H9 (cell line): ENCODE measurements at regions not wholly inside any gene's neighbourhood (a gene's known extent, or its start where the extent isn't known, plus 50 kb on each side); places are given as distances from the start of the nearest gene placed in this dataset.

Experiments
- DNase-seq: peaks from one replicate; pipeline ENCODE4 v3.0.0-alpha.2; 2017
- H2AFZ ChIP-seq: one replicate; pipeline ENCODE4 v1.6.1; 2013; ENCODE audit warnings: mild to moderate bottlenecking, low read length, control low read depth, moderate library complexity
- H2AK5ac ChIP-seq: 2 replicates; pipeline ENCODE4 v1.6.1; 2013; ENCODE audit warnings: low read length, control low read depth, mixed read lengths; ENCODE audit not compliant: insufficient read length
- H2BK120ac ChIP-seq: one replicate; pipeline ENCODE4 v1.6.1; 2013; ENCODE audit warnings: low read depth, mild to moderate bottlenecking, low read length, control low read depth, inconsistent platforms; ENCODE audit not compliant: poor library complexity, severe bottlenecking
- H2BK12ac ChIP-seq: 2 replicates; pipeline ENCODE4 v1.6.1; 2013; ENCODE audit warnings: low read length, control low read depth, mixed read lengths, low read depth; ENCODE audit not compliant: insufficient read length
- H2BK15ac ChIP-seq: 2 replicates; pipeline ENCODE4 v1.6.1; 2013; ENCODE audit warnings: low read depth, low read length, control low read depth
- H2BK20ac ChIP-seq: one replicate; pipeline ENCODE4 v1.6.1; 2013; ENCODE audit warnings: low read depth, mild to moderate bottlenecking, low read length, control low read depth, inconsistent platforms; ENCODE audit not compliant: poor library complexity, severe bottlenecking
- H2BK5ac ChIP-seq: 2 replicates; pipeline ENCODE4 v1.6.1; 2013; ENCODE audit warnings: low read length, control low read depth, mixed read lengths; ENCODE audit not compliant: insufficient read length
- H3K14ac ChIP-seq: 2 replicates; pipeline ENCODE4 v1.6.1; 2013; ENCODE audit warnings: low read length, control low read depth; ENCODE audit not compliant: insufficient read depth
- H3K18ac ChIP-seq: 2 replicates; pipeline ENCODE4 v1.6.1; 2013; ENCODE audit warnings: low read depth, mild to moderate bottlenecking, mixed read lengths, low read length, control low read depth; ENCODE audit not compliant: insufficient read length
- H3K23ac ChIP-seq: 2 replicates; pipeline ENCODE4 v1.6.1; 2013; ENCODE audit warnings: low read length, control low read depth, mixed read lengths, low read depth; ENCODE audit not compliant: insufficient read length
- H3K23me2 ChIP-seq: 2 replicates; pipeline ENCODE4 v1.6.1; 2013; ENCODE audit warnings: low read depth, mild to moderate bottlenecking, mixed read lengths, low read length, control low read depth; ENCODE audit not compliant: insufficient read length, poor library complexity, severe bottlenecking
- H3K27ac ChIP-seq: 2 replicates; pipeline ENCODE4 v1.5.1; 2013; ENCODE audit warnings: low read length, control low read depth, mixed read lengths, low read depth; ENCODE audit not compliant: insufficient read length
- H3K27me3 ChIP-seq: 2 replicates; pipeline ENCODE4 v1.6.1; 2013; ENCODE audit warnings: low read length, control low read depth, inconsistent platforms; ENCODE audit not compliant: insufficient read depth
- H3K4ac ChIP-seq: 2 replicates; pipeline ENCODE4 v1.6.1; 2013; ENCODE audit warnings: low read depth, mild to moderate bottlenecking, control low read depth, inconsistent platforms, low read length, moderate library complexity
- H3K4me1 ChIP-seq: 2 replicates; pipeline ENCODE4 v1.6.1; 2013; ENCODE audit warnings: low read length, control low read depth, inconsistent platforms; ENCODE audit not compliant: insufficient read depth
- H3K4me2 ChIP-seq: 2 replicates; pipeline ENCODE4 v1.6.1; 2013; ENCODE audit warnings: low read length, control low read depth, mixed read lengths; ENCODE audit not compliant: insufficient read length, insufficient read depth
- H3K56ac ChIP-seq: 2 replicates; pipeline ENCODE4 v1.6.1; 2013; ENCODE audit warnings: low read depth, mild to moderate bottlenecking, mixed read lengths, low read length, control low read depth; ENCODE audit not compliant: insufficient read length
- H3K79me1 ChIP-seq: 2 replicates; pipeline ENCODE4 v1.6.1; 2013; ENCODE audit warnings: low read depth, mild to moderate bottlenecking, moderate library complexity, low read length, control low read depth, inconsistent platforms; ENCODE audit not compliant: insufficient read depth, poor library complexity, severe bottlenecking
- H3K79me2 ChIP-seq: 2 replicates; pipeline ENCODE4 v1.6.1; 2013; ENCODE audit warnings: low read length, control low read depth, inconsistent platforms; ENCODE audit not compliant: insufficient read depth
- H3K9ac ChIP-seq: 2 replicates; pipeline ENCODE4 v1.6.1; 2013; ENCODE audit warnings: low read length, control low read depth, mixed read lengths; ENCODE audit not compliant: insufficient read length; ENCODE audit errors: extremely low read depth
- H3K9me3 ChIP-seq: one replicate; pipeline ENCODE4 v1.6.1; 2013; ENCODE audit warnings: low read depth, low read length, inconsistent platforms; ENCODE audit not compliant: control insufficient read depth
- H3T11ph ChIP-seq: one replicate; pipeline ENCODE4 v1.6.1; 2013; ENCODE audit warnings: mild to moderate bottlenecking, low read length, control low read depth, inconsistent platforms
- H4K20me1 ChIP-seq: one replicate; pipeline ENCODE4 v1.6.1; 2013; ENCODE audit not compliant: control insufficient read depth, insufficient read length, insufficient read depth
- H4K5ac ChIP-seq: 2 replicates; pipeline ENCODE4 v1.6.1; 2013; ENCODE audit warnings: low read depth, mild to moderate bottlenecking, mixed read lengths, low read length, control low read depth; ENCODE audit not compliant: insufficient read length
- H4K8ac ChIP-seq: replicated peaks from 2 replicates; pipeline ENCODE4 v1.6.1; 2013; ENCODE audit warnings: low read length, control low read depth, mixed read lengths, low read depth; ENCODE audit not compliant: insufficient read length
- H4K91ac ChIP-seq: 2 replicates; pipeline ENCODE4 v1.6.1; 2013; ENCODE audit warnings: low read depth, mild to moderate bottlenecking, moderate library complexity, mixed read lengths, low read length, control low read depth; ENCODE audit not compliant: insufficient read length
- H3K27ac Mint-ChIP-seq, 3 experiments: 2 replicates in 2 of 3; 3 replicates in 1 of 3; pipeline ENCODE4 v1.8.0; 2020 to 2021; ENCODE audit warnings: mixed read lengths in 3 of 3, mild to moderate bottlenecking in 1 of 3, moderate library complexity in 1 of 3
- H3K27me3 Mint-ChIP-seq: 2 replicates; pipeline ENCODE4 v1.8.0; 2021; ENCODE audit warnings: low read depth, mild to moderate bottlenecking, moderate library complexity, mixed read lengths
- H3K36me3 Mint-ChIP-seq, 3 experiments: 2 replicates in 2 of 3; 3 replicates in 1 of 3; pipeline ENCODE4 v1.8.0; 2020 to 2021; ENCODE audit warnings: low read depth in 3 of 3, mixed read lengths in 3 of 3; ENCODE audit not compliant: insufficient read depth in 1 of 3
- H3K4me1 Mint-ChIP-seq, 2 experiments: 2 replicates each; pipeline ENCODE4 v1.8.0; 2020; ENCODE audit warnings: mixed read lengths in 2 of 2
- H3K4me3 Mint-ChIP-seq, 2 experiments: 2 replicates in 1 of 2; 3 replicates in 1 of 2; pipeline ENCODE4 v1.8.0; 2020 to 2021; ENCODE audit warnings: mild to moderate bottlenecking in 2 of 2, mixed read lengths in 2 of 2, moderate library complexity in 1 of 2
- H3K9me3 Mint-ChIP-seq, 2 experiments: 2 replicates in 1 of 2; 3 replicates in 1 of 2; pipeline ENCODE4 v1.8.0; 2020; ENCODE audit warnings: mild to moderate bottlenecking in 2 of 2, mixed read lengths in 2 of 2, moderate library complexity in 1 of 2
- CTCF ChIP-seq: fragments of 200-600 bp; sonication (generic); conservative IDR thresholded peaks from 3 replicates; pipeline ENCODE4 v1.8.0; 2021; ENCODE audit warnings: antibody characterized with exemption, mild to moderate bottlenecking
- WGBS: extraction: QIAGEN DNeasy Blood & Tissue Kit; methylation state at CpG from one replicate; pipeline ENCODE4 v1.1.7; 2013; ENCODE audit warnings: missing lambda C conversion rate, low lambda C conversion rate, mixed read lengths; ENCODE audit not compliant: insufficient read length; ENCODE audit errors: extremely low coverage; 5-methylcytosine and 5-hydroxymethylcytosine counted together

GRCh38 chr4:156137679-156138473 is 184.2 kb upstream of the CTSO start:
- Histone ChIP-seq H3K27me3 (no peaks in the 10 kb centered on the region), H3K27ac (no peak overlapping the region), H2BK20ac (no peak overlapping the region), H3K79me1 (no peaks in the 10 kb centered on the region), H4K20me1 (no peaks in the 10 kb centered on the region), H2AK5ac (no peak overlapping the region), H3K56ac (no peak overlapping the region), H2BK5ac (no peak overlapping the region), H3K9me3 (no peaks in the 10 kb centered on the region), H3K23ac (no peak overlapping the region), H2BK12ac (no peak overlapping the region), H3K18ac (no peak overlapping the region), H2AFZ (no peak overlapping the region), H4K8ac (no peak overlapping the region), H3K4me1 (no peaks in the 10 kb centered on the region), H3K23me2 (no peaks in the 10 kb centered on the region), H3T11ph (no peak overlapping the region), H3K4me2 (no peak overlapping the region), H2BK15ac (no peak overlapping the region), H3K79me2 (no peaks in the 10 kb centered on the region), H3K14ac (no peak overlapping the region), H2BK120ac (no peak overlapping the region), H3K9ac (no peak overlapping the region), H4K5ac (no peak overlapping the region), H3K4ac (no peak overlapping the region), H4K91ac (no peak overlapping the region)
- Mint-ChIP-seq H3K27ac (no peak overlapping the region), H3K36me3 (no peaks in the 10 kb centered on the region), H3K4me1 (peaks cover 0 to 2% of the 10 kb centered on the region in 2 experiments; a peak in 2 of 4 replicates), H3K4me3 (no peak overlapping the region), H3K9me3 (no peaks in the 10 kb centered on the region; a peak in 1 of 5 replicates), H3K27me3 (no peaks in the 10 kb centered on the region)
- no peak for TF ChIP-seq CTCF
- DNase-seq, result no peak
- WGBS, result no CpG with 5 or more reads among the region's 9 CpGs
